Stimulated activated CD4-positive, alpha-beta T cell treated with anti-CD3 and anti-CD28 coated beads, Interleukin-4, amount 100 ng/mL, for 4 hours (primary cell): ENCODE measurements at regions not wholly inside any gene's neighbourhood (a gene's known extent, or its start where the extent isn't known, plus 50 kb on each side); places are given as distances from the start of the nearest gene placed in this dataset.

Source experiments
- DNase-seq, 2 experiments: peaks; one replicate each; pipeline ENCODE4 v3.0.0-alpha.2; 2020

DNA sequence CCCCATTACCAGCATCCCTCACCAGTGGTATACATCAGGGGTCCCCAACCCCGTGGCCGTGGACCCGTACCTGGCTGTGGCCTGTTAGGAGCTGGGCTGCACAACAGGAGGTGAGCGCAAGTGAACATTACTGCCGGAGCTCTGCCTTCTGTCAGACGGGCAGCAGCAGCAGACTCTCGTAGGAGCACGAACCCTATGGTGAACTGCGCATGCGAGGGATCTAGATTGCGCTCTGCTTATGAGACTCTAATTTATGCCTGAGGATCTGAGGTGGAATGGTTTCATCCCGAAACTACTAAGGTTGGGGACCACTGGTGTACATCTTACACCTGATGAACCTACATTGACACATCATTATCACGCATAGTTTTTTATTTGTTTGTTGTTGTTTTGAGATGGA is 52.8 kb upstream of the DHX15 start:
- DNase-seq: no peak

DNA sequence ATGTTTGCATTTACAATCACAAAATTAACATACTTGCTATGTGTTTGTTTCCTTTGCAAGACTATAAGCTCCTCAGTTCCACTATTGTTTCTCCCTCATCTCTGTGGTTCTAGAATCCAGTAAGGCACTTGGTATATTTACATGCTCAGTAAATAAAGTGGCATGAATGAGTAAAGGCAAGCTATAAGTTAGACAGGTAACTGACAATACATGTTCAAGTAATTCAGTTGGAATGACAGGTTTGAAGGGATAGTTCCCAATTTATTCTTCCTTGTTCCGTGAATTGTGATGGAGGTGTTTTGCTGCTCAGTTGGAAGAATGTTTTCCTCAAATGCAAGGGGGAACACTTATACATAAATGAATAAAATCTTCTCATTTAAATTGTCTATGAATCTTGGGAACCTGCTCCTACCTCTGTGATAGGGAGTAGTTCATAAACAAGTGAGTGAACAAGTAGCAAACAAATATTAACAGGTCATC is 54.1 kb upstream of the DHX15 start:
- no peak for DNase-seq

GRCh38 chr4:24639714-24640113 is 55.4 kb upstream of the DHX15 start:
- DNase-seq: no peak

GRCh38 chr4:24640366-24640765 is 56.0 kb upstream of the DHX15 start:
- DNase-seq: no peak

- DNase-seq: no peak
Observed at GRCh38 chr4:24642981-24643547, 58.7 kb upstream of the DHX15 start.

- DNase-seq: no peak
Observed at GRCh38 chr4:24643774-24644520, 59.6 kb upstream of the DHX15 start.

- DNase-seq: no peak
Observed at GRCh38 chr4:24644983-24645764, 60.8 kb upstream of the DHX15 start.

DNA sequence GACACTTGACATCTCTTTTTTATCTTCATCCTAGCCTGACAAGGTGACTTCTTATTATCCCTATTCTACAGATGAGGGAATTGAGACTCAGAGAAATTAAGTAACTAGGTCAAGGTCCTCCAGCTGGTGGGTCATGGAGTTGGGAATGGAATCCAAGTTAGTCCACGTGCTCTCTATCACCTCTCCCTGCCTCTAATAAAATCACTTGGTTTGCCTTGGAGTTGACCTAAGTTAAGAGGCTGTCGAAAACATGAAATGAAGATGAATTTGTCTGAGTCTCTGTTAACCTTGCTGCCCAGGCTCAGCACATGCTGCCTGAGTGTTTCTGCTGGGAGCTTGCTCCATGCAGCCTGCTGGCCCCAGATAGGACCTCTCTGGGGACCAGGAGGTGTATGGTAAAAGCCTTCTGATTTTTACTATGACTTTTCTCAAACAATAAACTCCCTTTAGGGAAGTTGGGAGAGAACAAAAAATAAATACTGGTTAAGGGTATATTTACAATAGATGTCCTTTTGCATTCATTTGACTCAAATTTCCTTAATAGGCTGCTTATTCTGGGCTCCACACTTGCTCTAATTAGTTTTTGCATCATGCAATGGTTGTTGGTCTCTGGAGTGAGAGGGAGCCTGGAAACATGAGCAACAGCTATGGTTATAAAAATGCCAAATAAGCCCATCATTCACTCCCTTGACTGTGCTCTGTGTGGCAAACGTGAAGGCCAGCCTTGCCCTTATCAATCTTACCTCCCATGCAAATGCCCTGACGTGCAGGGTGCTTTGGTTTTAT is 61.6 kb upstream of the DHX15 start:
- no peak for DNase-seq

- DNase-seq: no peak
Observed at GRCh38 chr4:24646798-24647460, 62.6 kb upstream of the DHX15 start.

DNA sequence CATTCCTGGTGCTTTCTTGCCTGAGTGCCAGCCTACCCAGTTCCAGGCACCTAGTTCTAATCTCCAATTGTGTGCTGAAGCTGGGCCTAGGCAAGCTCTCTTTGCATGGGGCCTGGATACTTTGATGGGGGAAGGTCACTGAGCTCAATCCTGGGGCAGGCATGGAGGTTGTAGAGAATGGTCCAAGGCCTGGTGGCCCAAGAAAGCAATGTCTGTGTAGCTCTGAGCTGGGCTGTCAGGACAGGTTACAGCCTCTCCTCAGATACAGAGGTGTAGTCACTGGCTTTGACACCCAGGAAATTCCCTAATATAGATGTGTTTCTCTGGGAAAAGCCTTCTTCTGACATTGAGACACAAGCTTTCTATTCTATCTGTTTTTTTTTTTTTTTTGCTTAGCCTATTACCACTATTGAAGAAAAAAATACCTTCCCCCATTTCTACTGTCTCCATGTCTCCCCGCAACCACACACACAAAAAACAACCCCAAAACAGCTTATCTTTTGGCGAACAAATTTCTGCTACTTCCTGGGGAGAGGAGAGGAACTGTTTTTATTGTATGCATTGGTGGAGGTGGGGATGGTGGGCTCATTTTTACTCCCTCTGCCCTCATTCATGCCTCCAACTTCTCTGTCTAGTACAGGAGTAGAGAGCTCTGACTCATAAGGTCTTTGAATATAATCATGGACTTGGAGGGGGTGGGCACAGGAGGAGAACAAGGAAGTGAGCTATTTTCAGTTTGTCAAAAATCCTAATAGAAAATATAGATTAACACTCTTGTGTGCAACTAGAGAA is 66.7 kb upstream of the DHX15 start:
- no peak for DNase-seq

DNA sequence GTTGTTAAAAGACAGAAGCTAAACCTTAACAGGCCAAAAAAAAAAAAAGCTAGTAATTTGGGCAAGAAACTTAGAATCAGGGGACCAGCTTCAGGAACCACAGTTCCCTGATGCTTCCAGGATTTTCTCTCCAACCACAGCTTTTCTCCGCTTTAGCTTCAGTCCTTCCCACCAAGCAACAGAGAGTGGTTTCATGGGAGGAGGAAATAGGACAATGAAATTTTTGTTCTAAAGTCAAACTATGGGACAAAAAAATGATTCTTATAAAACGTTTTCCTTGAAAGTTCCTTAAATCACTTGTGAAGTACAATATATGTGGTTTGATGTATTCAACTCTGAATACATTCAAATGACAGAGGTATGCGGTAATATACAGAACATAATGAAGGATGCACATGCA is 71.0 kb upstream of the DHX15 start:
- DNase-seq: no peak

- DNase-seq: no peak
Observed at GRCh38 chr4:24655971-24656370, 71.6 kb upstream of the DHX15 start.

- no peak for DNase-seq
Observed at GRCh38 chr4:24656906-24657305, 72.6 kb upstream of the DHX15 start.

DNA sequence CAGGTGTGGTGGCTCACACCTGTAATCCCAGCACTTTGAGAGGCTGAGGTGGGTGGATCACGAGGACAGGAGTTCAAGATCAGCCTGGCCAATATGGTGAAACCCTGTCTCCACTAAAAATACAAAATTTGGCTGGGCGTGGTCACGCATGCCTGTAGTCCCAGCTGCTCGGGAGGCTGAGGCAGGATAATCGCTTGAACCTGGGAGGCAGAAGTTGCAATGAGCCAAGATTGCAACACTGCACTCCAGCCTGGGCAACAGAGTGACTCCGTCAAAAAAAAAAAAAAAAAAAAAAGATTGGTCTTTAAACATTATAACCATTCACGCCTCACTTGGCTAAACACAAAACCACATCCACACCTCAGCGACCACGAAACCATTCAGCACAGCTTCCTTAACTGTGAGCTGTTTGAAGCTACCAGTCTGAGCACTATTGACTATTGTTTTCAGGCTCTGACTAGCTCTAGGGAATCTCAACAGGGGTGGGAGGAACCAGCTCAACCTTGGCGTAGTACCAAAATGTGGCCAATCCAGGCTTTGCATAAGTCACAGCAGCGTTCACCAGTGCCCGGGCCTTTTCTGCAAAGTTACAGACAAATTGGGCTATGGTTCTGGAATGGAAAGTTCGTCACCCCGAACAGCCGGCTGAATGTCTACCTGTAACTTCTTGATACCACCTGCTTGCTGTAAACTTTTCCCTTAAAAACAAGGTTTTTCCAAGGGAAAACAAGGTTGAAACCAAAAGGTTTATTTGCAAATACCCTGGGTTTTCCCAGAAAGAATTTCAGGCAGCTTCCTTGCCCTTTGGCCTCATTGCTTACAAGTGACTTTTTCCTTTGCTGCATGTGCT is 73.6 kb upstream of the DHX15 start:
- DNase-seq: no peak

- no peak for DNase-seq
Observed at GRCh38 chr4:24659241-24659961, 75.0 kb upstream of the DHX15 start.

- no peak for DNase-seq
Observed at GRCh38 chr4:24662056-24662455, 77.7 kb upstream of the DHX15 start.

DNA sequence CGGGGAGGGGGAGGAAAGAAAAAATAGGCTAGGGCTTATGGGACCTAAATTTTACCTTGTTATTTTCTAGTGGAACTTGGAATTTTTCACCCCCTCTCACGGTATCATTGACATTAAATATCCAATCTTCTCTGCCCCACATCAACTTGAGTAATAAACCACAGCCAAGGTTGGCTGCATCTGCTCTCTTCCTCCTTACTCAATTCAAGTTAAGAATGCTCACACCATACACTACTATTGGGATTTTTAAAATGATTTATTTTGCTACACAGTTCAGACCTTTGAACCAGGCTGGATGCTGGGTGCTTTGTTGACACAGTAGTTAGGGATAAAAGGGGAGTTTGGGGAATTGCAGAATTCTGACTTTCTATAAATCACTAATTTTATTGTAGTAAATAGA is 78.2 kb upstream of the DHX15 start:
- DNase-seq: no peak

- no peak for DNase-seq
Observed at GRCh38 chr4:24664956-24665355, 80.6 kb upstream of the DHX15 start.

DNA sequence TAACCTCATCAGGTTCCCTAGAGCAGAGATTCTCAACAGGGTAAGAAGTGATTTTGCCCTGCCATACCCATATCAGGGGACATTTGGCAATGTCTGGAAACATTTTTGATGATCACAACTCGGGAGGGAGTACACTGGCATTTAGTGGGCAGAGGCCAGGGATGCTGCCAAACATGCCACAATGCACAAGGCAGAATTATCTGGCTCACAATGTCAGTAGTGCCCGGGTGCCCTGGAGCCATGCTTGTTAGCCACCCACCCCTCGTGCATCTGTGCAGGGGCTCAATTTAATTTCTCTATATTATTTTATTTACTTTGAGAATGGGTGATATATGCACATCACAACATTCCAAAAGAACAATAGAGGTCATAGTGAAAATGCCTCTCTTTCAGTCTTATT is 82.0 kb upstream of the DHX15 start:
- no peak for DNase-seq
